ENCODE measurements at regions not wholly inside any gene's neighbourhood (a gene's known extent, or its start where the extent isn't known, plus 50 kb on each side); places are given as distances from the start of the nearest gene placed in this dataset.

- no peak for TF ChIP-seq CREB1 (CRISPR knock-in tag; IDR thresholded peaks at IDR 0.05; ENCODE audit: low read depth)
- TF ChIP-seq CTCF (conservative IDR thresholded peaks at IDR 0.05; ENCODE audit: low read depth in 2 of 2), result no peak
- TF ChIP-seq POLR2AphosphoS5 (IDR thresholded peaks at IDR 0.05; ENCODE audit: low read depth), result no peak
- TF ChIP-seq EZH2 (IDR thresholded peaks at IDR 0.05; ENCODE audit: low read depth, unreplicated experiment), result no peak
- no peak for TF ChIP-seq NANOG (IDR thresholded peaks at IDR 0.05; ENCODE audit: borderline replicate concordance)
- no peak for TF ChIP-seq REST (IDR thresholded peaks at IDR 0.05; ENCODE audit: unreplicated experiment)
Measured at GRCh38 chr3:20563251-20563650, 377.2 kb upstream of the SGO1 start.
